ENCODE measurements at regions not wholly inside any gene's neighbourhood (a gene's known extent, or its start where the extent isn't known, plus 50 kb on each side); places are given as distances from the start of the nearest gene placed in this dataset.
A peak's percentile ranks its signal among the peaks of the same experiment; 100 is the strongest.

DNA sequence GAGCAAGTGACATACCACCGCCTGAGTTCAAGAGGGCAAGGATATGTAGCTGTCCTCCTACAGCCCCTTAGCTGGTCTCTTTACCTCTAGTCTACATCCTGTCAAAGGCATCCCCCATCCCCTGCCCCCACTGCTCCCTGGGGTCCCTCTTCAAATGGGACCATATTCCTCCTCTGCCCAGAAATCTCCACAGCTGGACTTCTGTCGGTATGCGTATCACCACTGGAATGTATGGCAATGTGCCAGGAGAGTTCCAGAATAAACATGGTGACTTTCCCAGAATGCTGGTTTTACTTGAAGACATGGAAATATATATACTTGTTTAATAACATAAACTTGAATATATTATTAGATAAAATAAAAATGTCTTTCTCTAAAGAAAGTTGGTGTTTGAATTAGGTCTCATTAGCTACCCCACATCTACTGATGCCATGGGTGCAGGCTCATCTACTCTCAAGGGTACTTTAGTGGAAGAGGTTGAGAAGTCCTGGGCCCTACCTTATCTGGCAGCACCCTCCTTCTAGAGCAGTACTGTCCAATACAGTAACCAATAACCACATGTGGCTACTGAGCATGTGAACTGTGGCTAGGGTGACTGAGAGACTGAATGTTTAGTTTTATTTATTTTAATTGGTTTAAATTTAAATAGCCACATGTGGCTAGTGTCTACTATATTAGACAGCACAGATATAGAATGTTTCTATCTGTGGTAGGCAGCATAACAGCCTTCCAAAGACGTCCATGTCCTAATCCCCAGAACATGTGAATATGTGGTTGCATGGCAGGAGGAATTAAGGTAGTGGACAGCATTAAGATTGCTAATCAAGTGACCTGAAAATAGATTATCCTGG, 181.7 kb upstream of the SLC30A5 start:
- no peak for DNase-seq

GRCh38 chr5:68915079-68915478, 178.7 kb upstream of the SLC30A5 start:
- no peak for DNase-seq

GRCh38 chr5:68918306-68918705, 175.5 kb upstream of the SLC30A5 start:
- DNase-seq = no peak

DNA sequence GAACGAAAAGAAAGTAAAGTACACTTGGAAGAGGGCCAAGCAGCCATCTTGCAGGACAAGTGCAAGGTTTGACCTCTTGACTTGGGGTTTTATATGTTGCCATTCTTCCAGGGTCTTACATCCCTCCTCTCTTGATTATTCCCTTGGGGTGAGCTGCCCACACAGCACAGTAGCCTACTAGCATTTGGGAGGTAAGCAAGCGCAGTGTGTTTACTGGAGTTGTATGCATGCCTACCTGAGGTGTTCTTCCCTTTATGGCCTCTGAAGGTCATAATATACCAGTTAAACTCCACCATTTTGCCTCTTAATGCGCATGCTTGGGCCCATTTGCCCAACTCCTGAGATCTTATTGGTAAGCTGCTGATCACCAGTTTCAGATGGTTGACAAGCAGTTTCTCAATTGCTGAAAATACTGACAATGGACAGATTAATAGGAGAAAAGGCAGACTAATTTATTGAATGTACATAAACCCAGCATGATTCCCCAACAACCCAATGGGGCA, 173.8 kb upstream of the SLC30A5 start:
- no peak for DNase-seq

DNA sequence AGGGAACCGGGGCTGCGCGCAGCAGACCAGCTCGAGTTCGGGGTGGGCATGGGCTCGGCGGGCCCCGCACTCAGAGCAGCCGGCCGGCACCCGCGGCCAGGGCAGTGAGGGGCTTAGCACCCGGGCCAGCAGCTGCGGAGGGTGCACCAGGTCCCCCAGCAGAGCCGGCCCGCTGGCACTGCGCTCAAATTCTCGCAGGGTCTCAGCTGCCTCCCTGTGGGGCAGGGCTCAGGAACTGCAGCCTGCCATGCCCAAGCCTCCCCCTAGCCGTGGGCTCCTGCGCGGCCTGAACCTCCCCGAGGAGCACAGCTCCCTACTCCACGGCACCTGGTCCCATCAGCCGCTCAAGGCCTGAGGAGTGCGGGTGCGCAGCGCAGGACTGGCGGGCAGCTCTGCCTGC, 172.9 kb upstream of the SLC30A5 start:
- no peak for DNase-seq

DNA sequence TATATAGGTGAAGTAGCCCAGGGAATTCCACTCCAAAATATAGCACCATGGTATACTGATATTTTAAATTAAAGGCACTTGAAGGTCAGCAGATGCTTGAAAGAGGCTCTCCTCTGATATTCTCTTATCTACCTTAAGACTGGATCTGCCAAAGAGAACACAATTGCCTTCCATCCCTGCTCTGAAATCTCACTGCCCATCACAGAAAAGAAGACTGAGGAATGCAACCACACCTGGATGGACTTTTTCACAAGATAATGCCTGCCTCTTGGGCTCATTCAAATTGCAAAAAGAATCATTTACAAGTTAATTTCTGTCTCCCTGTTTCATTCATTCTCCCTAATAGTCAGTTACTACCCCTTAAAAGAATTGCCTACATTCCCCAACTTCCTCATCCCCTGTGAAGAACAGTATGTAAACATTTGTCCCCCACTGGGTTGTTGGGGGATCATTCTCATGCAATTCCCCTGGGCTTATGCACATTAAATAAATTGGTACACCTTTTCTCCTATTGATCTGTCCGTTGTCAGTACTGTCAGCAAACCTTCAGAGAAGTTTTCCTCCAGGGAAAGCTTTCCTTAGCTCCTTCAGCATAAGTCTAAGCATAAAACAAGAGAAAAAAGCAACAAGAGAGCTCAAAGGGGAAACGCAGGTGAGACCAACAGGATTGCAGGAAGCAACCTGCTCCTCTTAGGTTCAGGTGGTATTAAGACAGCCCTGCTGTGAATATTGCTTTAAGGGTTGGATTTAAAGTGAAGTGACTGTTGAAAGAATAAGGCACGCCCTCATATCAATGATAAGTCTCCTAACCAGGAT, 171.4 kb upstream of the SLC30A5 start:
- DNase-seq = no peak

DNA sequence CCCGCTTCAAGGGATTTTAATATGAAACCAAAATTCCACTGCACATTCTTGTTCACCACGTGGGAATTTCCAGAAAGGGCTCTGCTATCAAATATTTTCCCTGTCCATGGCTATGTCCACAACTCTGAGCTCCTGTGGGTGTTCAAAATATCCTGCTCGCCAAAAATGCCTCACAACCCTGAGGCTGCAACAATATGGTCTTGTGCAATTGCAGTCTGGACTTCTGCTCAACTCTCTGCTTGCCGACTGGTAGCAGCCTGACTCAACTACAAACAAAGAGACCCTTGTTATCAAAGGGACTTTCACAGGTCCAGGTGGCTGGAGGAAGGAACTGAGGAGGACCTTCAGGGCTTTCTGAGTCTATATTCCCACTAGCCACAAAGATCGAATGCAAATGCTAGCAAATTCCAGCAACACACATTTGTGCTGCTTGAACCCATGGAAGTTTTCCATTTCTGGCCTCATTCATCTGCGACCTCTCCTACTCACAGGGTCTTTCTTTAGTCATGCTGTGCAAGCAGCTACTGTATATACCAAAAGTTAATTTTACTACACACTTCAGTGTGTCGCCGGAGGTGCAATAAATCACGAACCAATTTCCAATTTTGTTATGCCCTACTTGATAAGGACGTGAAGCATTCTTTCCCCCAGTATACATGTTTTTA, 169.2 kb upstream of the SLC30A5 start:
- DNase-seq = peak; percentile 21

- DNase-seq = no peak
These were observed 165.1 kb upstream of the SLC30A5 start for GRCh38 chr5:68928617-68929302.

- no peak for DNase-seq
These were observed 163.7 kb upstream of the SLC30A5 start for GRCh38 chr5:68930139-68930538.

DNA sequence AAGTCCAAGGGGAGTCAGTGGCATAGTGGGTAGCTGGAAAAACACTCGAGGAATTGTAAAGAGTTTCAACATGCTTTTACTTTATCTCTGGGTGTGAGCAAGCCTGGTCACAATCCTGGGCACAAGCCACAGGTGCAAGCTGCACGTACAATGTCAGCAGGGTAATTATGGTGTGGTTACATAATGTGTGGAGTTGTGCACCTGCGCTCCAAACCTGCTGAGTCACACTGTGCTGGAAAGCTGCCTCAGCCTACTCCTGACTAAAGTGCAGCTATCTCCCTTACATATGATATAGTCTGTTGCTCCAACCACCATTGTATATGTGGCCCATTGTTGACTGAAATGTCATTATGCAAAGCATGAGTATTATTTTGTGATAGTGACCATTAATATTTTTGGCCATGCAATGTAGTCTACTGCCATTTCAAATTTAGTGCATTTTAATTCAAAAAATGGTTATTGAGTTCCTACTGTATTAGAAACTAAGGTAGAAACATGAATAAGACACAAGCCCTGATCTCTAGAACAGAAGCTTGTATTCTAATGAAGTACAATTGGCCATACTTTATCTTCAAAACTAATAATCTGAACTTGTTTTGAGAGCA, 160.9 kb upstream of the SLC30A5 start:
- DNase-seq = no peak

- no peak for DNase-seq
These were observed 151.6 kb upstream of the SLC30A5 start for GRCh38 chr5:68942169-68942568.

- no peak for DNase-seq
These were observed 147.1 kb upstream of the SLC30A5 start for GRCh38 chr5:68946728-68947127.

- DNase-seq = no peak
These were observed 145.8 kb upstream of the SLC30A5 start for GRCh38 chr5:68947986-68948385.

- no peak for DNase-seq
These were observed 144.6 kb upstream of the SLC30A5 start for GRCh38 chr5:68949256-68949655.

- DNase-seq = no peak
These were observed 144.1 kb upstream of the SLC30A5 start for GRCh38 chr5:68949711-68950110.

- DNase-seq = no peak
These were observed 143.7 kb upstream of the SLC30A5 start for GRCh38 chr5:68950125-68950524.

- DNase-seq = no peak
These were observed 142.9 kb upstream of the SLC30A5 start for GRCh38 chr5:68950930-68951329.

- no peak for DNase-seq
These were observed 140.5 kb upstream of the SLC30A5 start for GRCh38 chr5:68953231-68953874.

GRCh38 chr5:68953875-68954617, 139.8 kb upstream of the SLC30A5 start:
- no peak for DNase-seq

DNA sequence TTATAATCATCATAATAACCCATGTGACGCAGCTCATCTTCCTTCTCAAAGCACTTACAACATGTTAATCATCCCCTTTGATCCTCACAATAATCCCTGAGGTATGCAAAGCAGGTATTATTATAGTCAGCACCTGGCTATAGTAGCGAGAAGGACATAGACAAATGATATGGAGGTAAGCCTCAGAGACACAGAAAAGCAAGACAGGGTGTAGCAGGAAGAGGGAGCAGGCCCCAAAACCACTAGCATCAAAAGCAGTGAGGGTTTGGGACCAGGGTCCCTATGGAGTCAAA, 139.2 kb upstream of the SLC30A5 start:
- DNase-seq = no peak

DNA sequence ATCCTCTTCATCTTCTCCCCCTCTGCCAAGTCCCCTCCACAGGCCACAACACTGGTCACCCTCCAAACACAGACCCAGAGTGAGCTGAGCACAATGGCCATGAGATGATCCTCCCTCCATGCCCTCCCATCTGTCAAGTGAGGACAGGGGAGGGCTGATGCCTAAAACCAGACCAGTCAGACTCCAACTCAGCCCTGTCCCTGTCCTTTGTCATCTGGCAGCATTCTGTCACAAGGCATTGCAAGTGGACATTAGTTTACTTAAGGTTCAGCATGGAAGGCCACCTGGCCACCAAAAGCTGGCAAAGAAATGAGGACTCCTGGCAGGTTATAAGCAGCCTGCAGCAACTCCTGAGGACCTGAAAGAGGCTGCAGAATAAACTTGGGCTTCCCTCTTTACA, 136.2 kb upstream of the SLC30A5 start:
- no peak for DNase-seq

Measured in amniotic stem cell (primary cell).